DMS153 (cell line): ENCODE measurements at regions not wholly inside any gene's neighbourhood (a gene's known extent, or its start where the extent isn't known, plus 50 kb on each side); places are given as distances from the start of the nearest gene placed in this dataset.

ENCODE experiments used
- DNase-seq: peaks from one replicate; lab custom pipeline; 2025; lab: John Stamatoyannopoulos, UW

DNA sequence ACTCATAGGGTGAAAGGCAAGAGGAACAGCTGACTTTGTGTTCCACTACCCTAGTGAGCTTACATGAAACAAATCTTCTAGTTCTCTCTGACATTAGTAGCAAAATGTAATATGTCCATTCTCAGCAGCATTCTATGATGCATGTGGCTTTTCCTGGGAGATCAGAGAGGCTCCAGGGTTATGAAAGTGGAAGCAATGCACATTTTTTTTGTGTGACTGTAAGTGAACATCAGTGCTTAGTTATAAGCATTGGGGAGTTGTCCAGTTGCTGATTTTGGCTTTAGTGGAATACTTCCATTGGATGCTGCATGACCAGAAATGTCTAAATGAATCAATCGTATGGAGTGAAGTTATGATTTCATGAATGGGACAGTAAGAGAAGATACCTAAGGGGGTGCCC is 255.9 kb downstream of the FAT3 start:
- no peak for DNase-seq

GRCh38 chr11:92482492-92483060 is 258.0 kb downstream of the FAT3 start:
- DNase-seq = no peak

DNA sequence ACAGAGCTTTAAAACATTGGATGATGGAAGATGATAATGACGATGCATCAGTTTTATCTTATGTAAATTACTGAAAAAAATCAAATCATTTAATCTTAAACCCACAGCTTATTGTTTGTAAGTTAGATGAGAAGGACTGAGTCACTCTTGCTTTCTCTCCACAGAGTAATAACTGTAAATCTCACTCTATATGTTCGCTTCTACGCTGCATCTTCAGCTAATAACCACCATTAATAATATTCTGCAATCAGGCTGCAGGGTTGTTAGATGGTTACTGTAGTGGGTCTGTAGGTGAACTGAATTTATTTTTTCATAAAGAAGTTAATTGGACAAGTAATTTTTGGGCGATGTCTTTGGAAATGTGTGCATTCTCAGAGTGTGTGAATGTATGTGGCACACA is 260.0 kb downstream of the FAT3 start:
- no peak for DNase-seq

- DNase-seq = no peak
Observed at GRCh38 chr11:92489826-92490399, 265.3 kb downstream of the FAT3 start.

DNA sequence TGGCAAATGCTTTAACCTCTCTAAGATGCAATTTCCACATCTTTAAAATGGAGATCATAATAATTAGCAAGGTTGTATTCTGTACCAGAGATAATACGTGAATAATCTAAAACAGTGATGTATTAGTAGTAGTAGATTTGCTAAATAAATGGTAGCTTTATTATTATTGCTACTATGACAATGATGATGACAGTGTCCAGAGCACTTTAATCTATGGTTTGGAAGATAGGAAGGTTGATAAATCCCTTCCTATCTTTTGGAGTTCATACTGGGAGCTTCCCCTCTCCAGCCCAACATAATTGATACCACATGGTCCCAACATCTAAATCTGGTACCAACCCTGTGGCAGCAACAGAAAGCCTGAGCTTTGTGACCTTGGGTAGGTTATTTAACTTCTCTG is 267.8 kb downstream of the FAT3 start:
- no peak for DNase-seq

DNA sequence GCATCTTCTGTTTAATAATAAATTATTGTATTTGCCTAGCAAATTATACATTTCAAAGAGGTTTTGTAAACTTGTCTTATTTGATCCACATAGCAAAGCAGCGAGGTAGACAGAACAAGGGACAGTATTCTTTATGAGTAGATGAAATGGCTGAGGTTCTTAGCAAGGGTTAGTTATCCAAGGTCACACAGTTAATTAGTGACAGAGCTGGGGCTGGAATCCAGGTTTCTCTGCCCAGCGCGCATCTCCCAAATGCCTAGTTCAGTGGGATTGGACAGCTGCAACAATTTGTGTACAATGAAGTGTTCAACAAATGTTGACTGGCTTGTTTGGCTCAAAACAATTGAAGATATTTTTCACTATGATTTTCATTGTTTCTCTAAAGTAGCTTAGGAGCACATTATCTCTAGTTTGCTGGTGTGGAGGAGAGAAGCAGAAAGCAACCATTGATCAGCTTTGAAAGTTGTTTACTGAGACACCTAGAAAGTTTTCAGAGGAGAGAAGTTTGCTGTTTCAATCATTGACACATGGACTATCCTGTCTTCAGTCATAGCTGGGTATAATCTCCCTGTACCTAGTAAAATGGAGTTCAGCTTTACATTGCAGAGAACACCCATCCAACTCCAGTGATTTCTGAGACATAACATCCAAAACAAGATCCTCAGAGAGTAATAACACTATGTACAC is 270.6 kb downstream of the FAT3 start:
- no peak for DNase-seq

- no peak for DNase-seq
Observed at GRCh38 chr11:92500453-92500852, 275.8 kb downstream of the FAT3 start.

DNA sequence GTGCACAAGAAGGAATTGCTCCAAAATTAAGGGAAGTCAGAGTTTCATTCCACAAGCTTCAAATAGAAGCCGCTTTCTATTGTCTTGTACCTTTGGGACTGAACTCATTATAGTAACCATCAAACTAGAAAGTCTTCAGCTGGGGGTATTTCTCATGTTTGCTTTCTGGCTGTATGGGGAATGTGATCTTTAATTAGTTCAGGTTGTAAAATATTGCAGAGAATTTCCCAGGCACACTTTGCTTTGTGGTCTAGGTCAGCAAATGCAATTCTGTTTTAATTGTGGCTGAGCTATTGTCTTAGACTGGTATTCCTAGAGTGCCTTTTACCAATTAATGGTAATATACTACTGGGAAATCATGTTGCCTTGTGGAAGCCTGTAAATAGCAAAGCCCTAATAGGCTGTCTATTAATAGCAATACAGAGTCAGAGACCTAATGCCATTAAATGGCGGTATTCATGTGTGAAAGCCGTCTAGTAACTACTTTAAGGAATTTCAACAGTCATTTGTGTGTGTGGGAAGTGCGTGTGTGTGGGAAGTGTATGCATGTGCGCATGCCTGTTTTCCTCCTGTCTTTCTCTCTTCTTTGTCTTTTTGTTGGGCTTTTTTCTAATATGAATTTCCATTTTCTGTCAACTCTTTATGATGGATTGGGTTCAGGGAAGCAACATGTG is 276.6 kb downstream of the FAT3 start:
- DNase-seq = no peak

- no peak for DNase-seq
Observed at GRCh38 chr11:92504004-92504403, 279.4 kb downstream of the FAT3 start.

DNA sequence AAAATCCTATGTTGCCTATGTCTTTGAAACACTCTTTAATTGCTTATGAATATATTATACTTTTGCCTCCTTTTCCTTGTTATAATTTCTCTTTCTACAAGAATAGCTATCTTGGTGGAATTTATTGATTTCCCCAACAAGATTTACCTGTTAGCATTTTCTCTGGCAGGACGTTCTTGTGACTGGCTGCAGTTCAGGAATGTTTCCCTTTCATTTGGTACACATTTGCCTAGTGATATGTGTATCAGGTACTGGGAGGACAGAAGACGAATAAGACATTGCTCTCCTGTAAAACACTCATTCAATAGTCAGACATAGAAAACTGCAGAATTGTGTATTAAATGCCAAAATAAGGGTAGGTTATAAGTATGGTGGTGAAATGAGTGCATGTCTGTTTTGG is 279.9 kb downstream of the FAT3 start:
- no peak for DNase-seq

DNA sequence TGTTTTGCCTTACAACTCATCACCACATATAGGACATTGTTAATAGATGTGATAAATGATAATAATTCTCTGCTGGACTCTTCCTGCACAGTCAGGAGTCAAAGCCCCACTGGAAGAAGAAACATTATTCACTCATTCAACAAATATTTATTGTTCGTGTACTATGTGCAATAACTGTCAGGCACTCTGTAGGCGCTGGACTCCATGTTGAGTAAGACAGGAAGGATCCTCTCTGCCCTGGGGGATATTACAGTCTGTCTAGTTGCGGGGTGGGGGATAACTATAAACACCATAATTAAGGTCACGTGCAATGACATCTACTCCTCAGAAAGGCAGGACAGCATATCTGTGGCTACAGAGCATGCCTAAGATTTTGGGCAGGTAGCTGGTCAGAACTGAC is 281.1 kb downstream of the FAT3 start:
- no peak for DNase-seq

GRCh38 chr11:92506809-92507336 is 282.3 kb downstream of the FAT3 start:
- DNase-seq = no peak

DNA sequence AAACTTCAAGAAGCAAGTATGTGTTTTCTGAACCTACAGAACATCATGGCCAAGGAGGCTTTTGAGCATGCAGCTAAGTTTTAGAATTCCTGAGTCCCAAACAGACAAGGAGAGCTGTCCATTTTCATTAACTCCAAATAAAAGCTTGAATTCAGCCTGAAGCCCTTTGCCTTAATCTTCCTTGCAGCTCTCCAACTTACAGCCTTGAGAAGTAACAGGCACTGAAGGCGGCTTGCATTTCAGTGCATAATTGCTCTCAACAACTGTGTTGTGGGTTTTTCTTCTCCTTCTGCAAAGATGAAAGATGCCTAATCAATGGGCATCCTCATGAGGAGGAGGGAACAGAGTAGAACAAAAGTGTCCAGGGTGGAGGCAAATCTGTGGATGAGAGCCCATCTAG is 286.0 kb downstream of the FAT3 start:
- no peak for DNase-seq

GRCh38 chr11:92511522-92512203 is 287.0 kb downstream of the FAT3 start:
- DNase-seq = no peak

- DNase-seq = no peak
Observed at GRCh38 chr11:92512204-92512569, 287.6 kb downstream of the FAT3 start.

GRCh38 chr11:92523611-92524010 is 299.0 kb downstream of the FAT3 start:
- DNase-seq = no peak

DNA sequence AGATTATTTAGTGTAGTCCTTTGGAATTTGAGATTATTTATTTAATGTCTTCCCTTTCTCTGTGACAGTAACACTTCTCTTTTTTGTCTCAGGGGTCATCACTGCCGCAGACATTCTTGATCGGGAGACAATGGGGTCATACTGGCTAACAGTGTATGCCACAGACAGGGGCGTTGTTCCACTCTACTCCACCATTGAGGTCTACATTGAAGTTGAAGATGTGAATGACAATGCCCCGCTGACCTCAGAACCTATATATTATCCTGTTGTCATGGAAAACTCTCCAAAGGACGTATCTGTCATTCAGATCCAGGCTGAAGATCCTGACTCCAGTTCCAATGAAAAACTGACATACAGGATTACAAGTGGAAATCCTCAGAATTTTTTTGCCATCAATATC is 299.9 kb downstream of the FAT3 start:
- no peak for DNase-seq

- no peak for DNase-seq
Observed at GRCh38 chr11:92527467-92527866, 302.8 kb downstream of the FAT3 start.

- no peak for DNase-seq
Observed at GRCh38 chr11:92528001-92528400, 303.4 kb downstream of the FAT3 start.

- no peak for DNase-seq
Observed at GRCh38 chr11:92531065-92531739, 306.6 kb downstream of the FAT3 start.

GRCh38 chr11:92533657-92534335 is 309.2 kb downstream of the FAT3 start:
- no peak for DNase-seq
